ENCODE measurements at regions not wholly inside any gene's neighbourhood (a gene's known extent, or its start where the extent isn't known, plus 50 kb on each side); places are given as distances from the start of the nearest gene placed in this dataset.

DNA sequence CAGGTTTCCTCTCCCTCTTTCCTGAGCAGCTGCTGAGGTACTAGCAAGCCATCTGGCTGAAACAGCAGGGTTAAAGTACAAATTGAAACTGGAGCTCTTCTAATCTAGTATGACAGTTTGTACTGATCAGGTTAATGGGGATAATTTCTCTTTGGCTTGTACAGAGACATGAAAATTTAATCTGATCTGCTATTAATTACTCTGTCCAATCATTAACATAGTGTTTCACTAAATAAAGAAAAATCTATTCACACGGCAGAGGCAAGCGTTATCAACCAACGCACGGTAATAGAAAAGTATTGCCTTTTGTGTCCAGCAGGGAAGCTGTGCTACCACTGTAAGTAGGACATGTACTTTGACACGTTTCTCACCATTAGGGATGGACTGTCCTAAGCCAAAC lies 71.1 kb downstream of the IGSF1 start:
- Histone ChIP-seq H3K27ac (ENCODE audit: insufficient read depth, low read depth, low read length) (no peak overlapping the region), H3K27me3 (ENCODE audit: control insufficient read depth in 2 of 2, insufficient read depth in 2 of 2, low read length in 2 of 2) (no peaks in the 10 kb centered on the region), H3K4me2 (ENCODE audit: insufficient read depth, low read length) (no peak overlapping the region), H3K9me1 (replicated peaks; ENCODE audit: control insufficient read depth, extremely low read depth, insufficient read depth, low read length) (no peaks in the 10 kb centered on the region), H3K36me3 (ENCODE audit: control insufficient read depth in 2 of 2, extremely low read depth in 1 of 2, insufficient read depth in 2 of 2, low read length in 2 of 2) (no peaks in the 10 kb centered on the region), H3K9me3 (replicated peaks; ENCODE audit: control insufficient read depth, insufficient read depth, low read length) (no peaks in the 10 kb centered on the region), H3K79me2 (ENCODE audit: control insufficient read depth, insufficient read depth, low read length) (no peaks in the 10 kb centered on the region), H3K4me1 (ENCODE audit: control insufficient read depth, extremely low read depth, insufficient read depth, low read length) (no peaks in the 10 kb centered on the region), H2AFZ (ENCODE audit: low read depth, low read length) (no peak overlapping the region), H4K20me1 (replicated peaks; ENCODE audit: control insufficient read depth, extremely low read depth, insufficient read depth, low read length) (no peaks in the 10 kb centered on the region), H3K9ac (replicated peaks; ENCODE audit: extremely low read depth, insufficient read depth, low read length) (no peak overlapping the region), H3K4me3 (replicated peaks in 1 of 3; ENCODE audit: insufficient read depth in 1 of 3, low read depth in 1 of 3, low read length in 3 of 3) (no peak overlapping the region)
- no peak for TF ChIP-seq MYC (IDR thresholded peaks at IDR 0.05; ENCODE audit: low read depth, low read length)
- TF ChIP-seq JUN (IDR thresholded peaks at IDR 0.05; ENCODE audit: borderline replicate concordance, insufficient read depth, insufficient read length, low read depth) = no peak
- TF ChIP-seq POLR2A (IDR thresholded peaks at IDR 0.05; ENCODE audit: low read depth, low read length) = no peak
- no peak for TF ChIP-seq EZH2 (IDR thresholded peaks at IDR 0.05; ENCODE audit: borderline replicate concordance, low read depth, low read length, severe bottlenecking)
- TF ChIP-seq MAX (IDR thresholded peaks at IDR 0.05; ENCODE audit: insufficient read depth, insufficient read length) = no peak
- TF ChIP-seq FOS (IDR thresholded peaks at IDR 0.05; ENCODE audit: borderline replicate concordance, insufficient read depth, low read length) = no peak
- TF ChIP-seq POLR2AphosphoS5 (IDR thresholded peaks at IDR 0.05; ENCODE audit: insufficient read depth, low read depth, low read length) = no peak
- TF ChIP-seq, protein P1, sequence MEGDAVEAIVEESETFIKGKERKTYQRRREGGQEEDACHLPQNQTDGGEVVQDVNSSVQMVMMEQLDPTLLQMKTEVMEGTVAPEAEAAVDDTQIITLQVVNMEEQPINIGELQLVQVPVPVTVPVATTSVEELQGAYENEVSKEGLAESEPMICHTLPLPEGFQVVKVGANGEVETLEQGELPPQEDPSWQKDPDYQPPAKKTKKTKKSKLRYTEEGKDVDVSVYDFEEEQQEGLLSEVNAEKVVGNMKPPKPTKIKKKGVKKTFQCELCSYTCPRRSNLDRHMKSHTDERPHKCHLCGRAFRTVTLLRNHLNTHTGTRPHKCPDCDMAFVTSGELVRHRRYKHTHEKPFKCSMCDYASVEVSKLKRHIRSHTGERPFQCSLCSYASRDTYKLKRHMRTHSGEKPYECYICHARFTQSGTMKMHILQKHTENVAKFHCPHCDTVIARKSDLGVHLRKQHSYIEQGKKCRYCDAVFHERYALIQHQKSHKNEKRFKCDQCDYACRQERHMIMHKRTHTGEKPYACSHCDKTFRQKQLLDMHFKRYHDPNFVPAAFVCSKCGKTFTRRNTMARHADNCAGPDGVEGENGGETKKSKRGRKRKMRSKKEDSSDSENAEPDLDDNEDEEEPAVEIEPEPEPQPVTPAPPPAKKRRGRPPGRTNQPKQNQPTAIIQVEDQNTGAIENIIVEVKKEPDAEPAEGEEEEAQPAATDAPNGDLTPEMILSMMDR (IDR thresholded peaks at IDR 0.05; ENCODE audit: extremely low read depth in 1 of 2, insufficient read depth in 1 of 2, low read depth in 1 of 2, low read length in 2 of 2) = no peak
- no peak for TF ChIP-seq GATA2 (IDR thresholded peaks at IDR 0.05; ENCODE audit: insufficient read depth, insufficient read length, low read depth, low read length)
- DNase-seq (ENCODE audit: low read depth, low spot score) = no peak
- BruUV-seq (replicated peaks) = no TSS peak
- FAIRE-seq = no peak
- ChIA-PET CTCF (no interaction called here), POLR2A (no interaction called here)
- dilution Hi-C loops (cut with MboI; ENCODE audit: extremely low pct_ligation_motif_present, low sequenced_read_pairs) (no loop called here), intact Hi-C loops (cut with micrococcal nuclease) (no loop called here)

Data from endothelial cell of umbilical vein (primary cell).